ENCODE measurements at regions not wholly inside any gene's neighbourhood (a gene's known extent, or its start where the extent isn't known, plus 50 kb on each side); places are given as distances from the start of the nearest gene placed in this dataset.

DNA sequence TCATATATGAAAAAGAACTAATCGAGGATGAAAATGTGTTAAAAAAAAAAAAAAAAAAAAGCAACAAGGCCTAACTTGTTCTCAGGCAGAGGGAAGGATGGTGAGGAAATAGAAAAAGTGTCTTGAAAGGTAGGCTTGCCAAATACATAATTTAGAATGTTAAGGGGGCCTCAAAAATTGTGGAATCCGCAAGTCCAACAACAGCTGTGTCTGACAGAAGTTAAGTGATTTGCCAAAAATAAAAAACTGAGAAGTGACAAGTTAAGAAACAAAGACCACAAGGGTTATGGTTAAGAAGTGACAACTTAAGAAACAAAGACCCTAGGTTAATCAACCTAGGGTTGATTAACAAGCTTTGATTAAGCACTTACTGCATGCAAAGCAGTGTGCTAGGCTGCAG is 110.6 kb downstream of the P2RY1 start:
- Histone ChIP-seq H3K79me2 (ENCODE audit: control insufficient read depth, insufficient read depth, low read length) (no peaks in the 10 kb centered on the region), H3K9me3 (ENCODE audit: control insufficient read depth, insufficient read depth, low read depth, low read length) (no peaks in the 10 kb centered on the region), H3K4me2 (ENCODE audit: extremely low read depth, insufficient read depth, low read length) (no peak overlapping the region), H3K27ac (ENCODE audit: insufficient read depth, low read length) (no peak overlapping the region), H3K9ac (ENCODE audit: insufficient read depth, low read length) (no peak overlapping the region), H3K4me1 (ENCODE audit: control insufficient read depth, extremely low read depth, insufficient read depth, low read length) (no peaks in the 10 kb centered on the region), H2AFZ (ENCODE audit: low read length) (no peak overlapping the region), H4K20me1 (ENCODE audit: control insufficient read depth, extremely low read depth, insufficient read depth, low read length) (no peaks in the 10 kb centered on the region), H3K27me3 (ENCODE audit: control insufficient read depth, insufficient read depth, low read length) (no peaks in the 10 kb centered on the region), H3K36me3 (ENCODE audit: control insufficient read depth, insufficient read depth, low read length) (no peaks in the 10 kb centered on the region), H3K4me3 (replicated peaks in 1 of 4; ENCODE audit: control extremely low read depth in 1 of 4, insufficient read depth in 1 of 4, low read depth in 3 of 4, low read length in 4 of 4) (no peak overlapping the region)
- TF ChIP-seq EZH2 (IDR thresholded peaks at IDR 0.05; ENCODE audit: low read length, missing control alignments): no peak
- TF ChIP-seq, protein P1, sequence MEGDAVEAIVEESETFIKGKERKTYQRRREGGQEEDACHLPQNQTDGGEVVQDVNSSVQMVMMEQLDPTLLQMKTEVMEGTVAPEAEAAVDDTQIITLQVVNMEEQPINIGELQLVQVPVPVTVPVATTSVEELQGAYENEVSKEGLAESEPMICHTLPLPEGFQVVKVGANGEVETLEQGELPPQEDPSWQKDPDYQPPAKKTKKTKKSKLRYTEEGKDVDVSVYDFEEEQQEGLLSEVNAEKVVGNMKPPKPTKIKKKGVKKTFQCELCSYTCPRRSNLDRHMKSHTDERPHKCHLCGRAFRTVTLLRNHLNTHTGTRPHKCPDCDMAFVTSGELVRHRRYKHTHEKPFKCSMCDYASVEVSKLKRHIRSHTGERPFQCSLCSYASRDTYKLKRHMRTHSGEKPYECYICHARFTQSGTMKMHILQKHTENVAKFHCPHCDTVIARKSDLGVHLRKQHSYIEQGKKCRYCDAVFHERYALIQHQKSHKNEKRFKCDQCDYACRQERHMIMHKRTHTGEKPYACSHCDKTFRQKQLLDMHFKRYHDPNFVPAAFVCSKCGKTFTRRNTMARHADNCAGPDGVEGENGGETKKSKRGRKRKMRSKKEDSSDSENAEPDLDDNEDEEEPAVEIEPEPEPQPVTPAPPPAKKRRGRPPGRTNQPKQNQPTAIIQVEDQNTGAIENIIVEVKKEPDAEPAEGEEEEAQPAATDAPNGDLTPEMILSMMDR (conservative IDR thresholded peaks at IDR 0.05 in 1 of 2, IDR thresholded peaks at IDR 0.05 in 1 of 2; ENCODE audit: low read depth in 1 of 2, low read length in 2 of 2): no peak
- no peak for DNase-seq (ENCODE audit: low read depth in 2 of 2)

DNA sequence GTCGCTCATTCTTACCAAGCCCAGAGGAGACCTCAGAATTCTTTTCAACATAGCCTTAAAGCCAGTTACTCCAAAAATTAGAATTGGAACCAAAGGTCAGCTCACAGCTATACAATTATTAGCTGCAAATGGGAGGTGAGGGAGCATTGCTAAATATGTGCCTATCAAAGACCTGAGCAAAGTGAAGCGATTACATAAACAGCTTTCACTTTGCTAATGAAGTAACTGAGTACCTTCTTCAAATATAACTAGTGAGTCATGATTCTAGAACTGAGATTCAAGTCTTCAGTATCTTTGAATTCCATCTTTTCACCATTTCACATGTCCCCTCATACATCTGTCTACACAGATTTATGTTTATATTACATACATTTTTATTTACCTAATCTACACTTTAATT is 122.6 kb downstream of the P2RY1 start:
- H3K4me3 ChIP-seq (replicated peaks in 1 of 4; ENCODE audit: control extremely low read depth in 1 of 4, insufficient read depth in 1 of 4, low read depth in 3 of 4, low read length in 4 of 4): no peak overlapping the region
- no peaks in the 10 kb centered on the region for H4K20me1 ChIP-seq (ENCODE audit: control insufficient read depth, extremely low read depth, insufficient read depth, low read length)
- H3K4me2 ChIP-seq (ENCODE audit: extremely low read depth, insufficient read depth, low read length): no peak overlapping the region
- DNase-seq (ENCODE audit: low read depth in 2 of 2): no peak
- H3K79me2 ChIP-seq (ENCODE audit: control insufficient read depth, insufficient read depth, low read length): no peaks in the 10 kb centered on the region
- no peak overlapping the region for H3K9ac ChIP-seq (ENCODE audit: insufficient read depth, low read length)
- no peaks in the 10 kb centered on the region for H3K27me3 ChIP-seq (ENCODE audit: control insufficient read depth, insufficient read depth, low read length)
- H2AFZ ChIP-seq (ENCODE audit: low read length): no peak overlapping the region
- H3K4me1 ChIP-seq (ENCODE audit: control insufficient read depth, extremely low read depth, insufficient read depth, low read length): no peaks in the 10 kb centered on the region
- no peaks in the 10 kb centered on the region for H3K36me3 ChIP-seq (ENCODE audit: control insufficient read depth, insufficient read depth, low read length)
- H3K27ac ChIP-seq (ENCODE audit: insufficient read depth, low read length): no peak overlapping the region
- H3K9me3 ChIP-seq (ENCODE audit: control insufficient read depth, insufficient read depth, low read depth, low read length): no peaks in the 10 kb centered on the region
- TF ChIP-seq, protein P1 (conservative IDR thresholded peaks at IDR 0.05 in 1 of 2, IDR thresholded peaks at IDR 0.05 in 1 of 2; ENCODE audit: low read depth in 1 of 2, low read length in 2 of 2): no peak
- no peak for TF ChIP-seq EZH2 (IDR thresholded peaks at IDR 0.05; ENCODE audit: low read length, missing control alignments)

DNA sequence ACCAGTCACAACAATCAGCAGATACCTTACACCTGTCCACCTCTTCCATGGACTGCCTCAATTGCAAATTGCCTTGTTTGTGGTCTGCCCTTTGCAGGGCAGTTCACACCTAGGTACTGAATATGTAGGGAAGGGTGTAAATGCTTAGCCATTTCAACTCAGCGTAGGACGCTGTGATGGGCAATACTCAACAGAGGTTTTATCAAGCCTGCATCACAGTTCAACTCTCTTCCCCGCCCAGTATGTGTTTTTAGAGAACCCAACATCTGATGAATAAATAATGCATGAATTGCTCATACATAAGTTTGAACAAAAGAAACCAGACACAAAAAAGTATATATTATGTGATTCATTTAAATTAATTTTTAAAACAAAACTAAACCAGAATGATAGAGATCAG is 124.4 kb downstream of the P2RY1 start:
- Histone ChIP-seq H3K36me3 (ENCODE audit: control insufficient read depth, insufficient read depth, low read length) (no peaks in the 10 kb centered on the region), H3K27ac (ENCODE audit: insufficient read depth, low read length) (no peak overlapping the region), H3K4me1 (ENCODE audit: control insufficient read depth, extremely low read depth, insufficient read depth, low read length) (no peaks in the 10 kb centered on the region), H3K9ac (ENCODE audit: insufficient read depth, low read length) (no peak overlapping the region), H3K4me2 (ENCODE audit: extremely low read depth, insufficient read depth, low read length) (no peak overlapping the region), H3K79me2 (ENCODE audit: control insufficient read depth, insufficient read depth, low read length) (no peaks in the 10 kb centered on the region), H2AFZ (ENCODE audit: low read length) (no peak overlapping the region), H3K4me3 (replicated peaks in 1 of 4; ENCODE audit: control extremely low read depth in 1 of 4, insufficient read depth in 1 of 4, low read depth in 3 of 4, low read length in 4 of 4) (no peak overlapping the region), H3K9me3 (ENCODE audit: control insufficient read depth, insufficient read depth, low read depth, low read length) (no peaks in the 10 kb centered on the region), H3K27me3 (ENCODE audit: control insufficient read depth, insufficient read depth, low read length) (no peaks in the 10 kb centered on the region), H4K20me1 (ENCODE audit: control insufficient read depth, extremely low read depth, insufficient read depth, low read length) (no peaks in the 10 kb centered on the region)
- no peak for DNase-seq (ENCODE audit: low read depth in 2 of 2)
- TF ChIP-seq, protein P1 (conservative IDR thresholded peaks at IDR 0.05 in 1 of 2, IDR thresholded peaks at IDR 0.05 in 1 of 2; ENCODE audit: low read depth in 1 of 2, low read length in 2 of 2): no peak
- TF ChIP-seq EZH2 (IDR thresholded peaks at IDR 0.05; ENCODE audit: low read length, missing control alignments): no peak

All from fibroblast of lung (primary cell).